ENCODE measurements at regions not wholly inside any gene's neighbourhood (a gene's known extent, or its start where the extent isn't known, plus 50 kb on each side); places are given as distances from the start of the nearest gene placed in this dataset.

- Histone ChIP-seq H3K4me3 (replicated peaks in 1 of 3; ENCODE audit: insufficient read depth in 1 of 3, low read depth in 1 of 3, low read length in 3 of 3) (no peak overlapping the region), H3K4me2 (ENCODE audit: insufficient read depth, low read length) (no peak overlapping the region), H3K27me3 (ENCODE audit: control insufficient read depth in 2 of 2, insufficient read depth in 2 of 2, low read length in 2 of 2) (no peaks in the 10 kb centered on the region), H3K9ac (replicated peaks; ENCODE audit: extremely low read depth, insufficient read depth, low read length) (no peak overlapping the region), H3K36me3 (ENCODE audit: control insufficient read depth in 2 of 2, extremely low read depth in 1 of 2, insufficient read depth in 2 of 2, low read length in 2 of 2) (no peaks in the 10 kb centered on the region), H3K79me2 (ENCODE audit: control insufficient read depth, insufficient read depth, low read length) (no peaks in the 10 kb centered on the region), H2AFZ (ENCODE audit: low read depth, low read length) (no peak overlapping the region), H3K9me1 (replicated peaks; ENCODE audit: control insufficient read depth, extremely low read depth, insufficient read depth, low read length) (no peaks in the 10 kb centered on the region), H3K27ac (ENCODE audit: insufficient read depth, low read depth, low read length) (no peak overlapping the region), H4K20me1 (replicated peaks; ENCODE audit: control insufficient read depth, extremely low read depth, insufficient read depth, low read length) (no peaks in the 10 kb centered on the region), H3K4me1 (ENCODE audit: control insufficient read depth, extremely low read depth, insufficient read depth, low read length) (no peaks in the 10 kb centered on the region), H3K9me3 (replicated peaks; ENCODE audit: control insufficient read depth, insufficient read depth, low read length) (no peaks in the 10 kb centered on the region)
- BruUV-seq (replicated peaks), result no TSS peak
- ChIA-PET CTCF (interaction anchor here (1.3 to 1.4 kb wide), 2 partner anchors 21 to 66 kb away, joined by 3 read pairs; no protein-coding TSS in a partner anchor), POLR2A (no interaction called here)
- dilution Hi-C loops (cut with MboI; ENCODE audit: extremely low pct_ligation_motif_present, low sequenced_read_pairs), result no loop called here
- DNase-seq (ENCODE audit: low read depth, low spot score) (no peak), FAIRE-seq (no peak)
- intact Hi-C loops (cut with micrococcal nuclease), result no loop called here
- no peak for TF ChIP-seq MYC (IDR thresholded peaks at IDR 0.05; ENCODE audit: low read depth, low read length)
- TF ChIP-seq POLR2A (IDR thresholded peaks at IDR 0.05; ENCODE audit: low read depth, low read length), result no peak
- TF ChIP-seq POLR2AphosphoS5 (IDR thresholded peaks at IDR 0.05; ENCODE audit: insufficient read depth, low read depth, low read length), result no peak
- TF ChIP-seq FOS (IDR thresholded peaks at IDR 0.05; ENCODE audit: borderline replicate concordance, insufficient read depth, low read length), result no peak
- TF ChIP-seq, protein P1, sequence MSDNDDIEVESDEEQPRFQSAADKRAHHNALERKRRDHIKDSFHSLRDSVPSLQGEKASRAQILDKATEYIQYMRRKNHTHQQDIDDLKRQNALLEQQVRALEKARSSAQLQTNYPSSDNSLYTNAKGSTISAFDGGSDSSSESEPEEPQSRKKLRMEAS (IDR thresholded peaks at IDR 0.05; ENCODE audit: insufficient read depth, insufficient read length), result no peak
- TF ChIP-seq EZH2 (IDR thresholded peaks at IDR 0.05; ENCODE audit: borderline replicate concordance, low read depth, low read length, severe bottlenecking), result no peak
- no peak for TF ChIP-seq JUN (IDR thresholded peaks at IDR 0.05; ENCODE audit: borderline replicate concordance, insufficient read depth, insufficient read length, low read depth)
- no peak for TF ChIP-seq GATA2 (IDR thresholded peaks at IDR 0.05; ENCODE audit: insufficient read depth, insufficient read length, low read depth, low read length)
Observed at GRCh38 chr4:107366900-107367299, 330.8 kb upstream of the DKK2 start.
